Fibroblast of gingiva (primary cell): ENCODE measurements at regions not wholly inside any gene's neighbourhood (a gene's known extent, or its start where the extent isn't known, plus 50 kb on each side); places are given as distances from the start of the nearest gene placed in this dataset.

ENCODE experiments used
- DNase-seq: peaks from one replicate; pipeline ENCODE4 v3.0.0-alpha.2; 2011; ENCODE audit warnings: low read depth

- no peak for DNase-seq
Measured at GRCh38 chr4:20643631-20644030, 56.6 kb upstream of the PACRGL start.

- DNase-seq = no peak
Measured at GRCh38 chr4:20645236-20645635, 55.0 kb upstream of the PACRGL start.

GRCh38 chr4:20646287-20646686 lies 54.0 kb upstream of the PACRGL start:
- DNase-seq = peak; percentile 15
